GM18520 (cell line): ENCODE measurements at regions not wholly inside any gene's neighbourhood (a gene's known extent, or its start where the extent isn't known, plus 50 kb on each side); places are given as distances from the start of the nearest gene placed in this dataset.
"Not testable (repeated sequence)": the region's sequence is repeated elsewhere in the genome, so short reads cannot be mapped to it uniquely, and the experiment has no call there.

Experiments used
- ATAC-seq: cut with Tn5 transposase; IDR thresholded peaks from one replicate; pipeline ENCODE4 v1.9.1; 2021; ENCODE audit not compliant: unreplicated experiment

DNA sequence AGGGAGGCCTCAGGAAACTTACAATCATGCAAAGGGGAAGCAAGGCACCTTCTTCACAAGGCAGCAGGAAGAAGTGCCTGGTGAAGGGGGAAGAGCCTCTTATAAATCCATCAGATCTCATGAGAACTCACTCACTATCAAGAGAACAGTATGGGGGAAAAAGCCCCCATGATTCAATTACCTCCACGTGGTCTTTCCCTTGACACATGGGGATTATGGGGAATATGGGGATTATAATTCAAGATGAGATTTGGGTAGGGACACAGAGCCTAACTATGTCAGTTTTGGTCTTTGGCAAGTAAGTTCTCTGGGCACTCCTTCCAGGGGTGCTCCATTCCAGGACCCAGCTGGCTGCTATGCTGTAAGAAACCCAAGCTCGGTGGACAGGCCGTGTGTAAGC, 275.3 kb upstream of the TUT7 start:
- no peak for ATAC-seq

DNA sequence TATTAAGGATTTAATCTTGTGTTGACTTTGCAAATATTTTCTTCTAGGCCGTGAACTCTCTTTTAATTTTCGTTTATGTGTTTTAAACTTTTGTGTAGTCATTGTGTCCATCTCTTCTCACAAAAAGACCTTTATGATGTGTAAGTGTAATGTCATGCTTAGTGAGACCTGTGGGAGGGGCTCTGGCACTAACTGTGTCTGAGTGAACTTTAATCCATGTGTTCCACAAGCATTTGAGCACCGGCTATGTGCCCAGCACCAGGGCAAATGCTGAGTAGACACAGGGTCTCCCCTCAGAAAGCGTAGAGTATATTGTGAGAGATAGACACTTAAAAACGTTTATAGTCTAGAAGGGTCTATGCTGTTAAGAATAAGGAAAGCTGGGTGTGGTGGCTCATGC, 272.6 kb upstream of the TUT7 start:
- ATAC-seq = no peak

DNA sequence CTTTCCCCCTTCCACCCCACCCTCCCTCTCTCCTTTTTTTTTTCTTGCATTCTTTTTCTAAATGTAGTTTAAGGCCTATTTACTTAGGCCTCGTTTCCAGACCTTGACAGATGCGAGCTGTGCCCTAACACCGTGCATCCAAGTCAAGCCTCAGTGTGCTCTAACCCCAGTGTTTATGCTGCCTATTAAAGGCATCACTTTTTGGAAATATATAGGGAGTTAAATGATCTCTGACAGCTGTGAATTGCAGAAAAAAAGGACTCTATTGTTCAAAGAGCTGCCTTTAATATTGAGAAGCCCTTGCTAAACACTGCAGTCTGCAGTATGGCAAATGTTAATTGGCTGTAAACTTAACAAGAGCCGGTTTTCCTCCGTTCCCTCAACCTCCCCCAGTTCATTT, 270.4 kb upstream of the TUT7 start:
- ATAC-seq = no peak

DNA sequence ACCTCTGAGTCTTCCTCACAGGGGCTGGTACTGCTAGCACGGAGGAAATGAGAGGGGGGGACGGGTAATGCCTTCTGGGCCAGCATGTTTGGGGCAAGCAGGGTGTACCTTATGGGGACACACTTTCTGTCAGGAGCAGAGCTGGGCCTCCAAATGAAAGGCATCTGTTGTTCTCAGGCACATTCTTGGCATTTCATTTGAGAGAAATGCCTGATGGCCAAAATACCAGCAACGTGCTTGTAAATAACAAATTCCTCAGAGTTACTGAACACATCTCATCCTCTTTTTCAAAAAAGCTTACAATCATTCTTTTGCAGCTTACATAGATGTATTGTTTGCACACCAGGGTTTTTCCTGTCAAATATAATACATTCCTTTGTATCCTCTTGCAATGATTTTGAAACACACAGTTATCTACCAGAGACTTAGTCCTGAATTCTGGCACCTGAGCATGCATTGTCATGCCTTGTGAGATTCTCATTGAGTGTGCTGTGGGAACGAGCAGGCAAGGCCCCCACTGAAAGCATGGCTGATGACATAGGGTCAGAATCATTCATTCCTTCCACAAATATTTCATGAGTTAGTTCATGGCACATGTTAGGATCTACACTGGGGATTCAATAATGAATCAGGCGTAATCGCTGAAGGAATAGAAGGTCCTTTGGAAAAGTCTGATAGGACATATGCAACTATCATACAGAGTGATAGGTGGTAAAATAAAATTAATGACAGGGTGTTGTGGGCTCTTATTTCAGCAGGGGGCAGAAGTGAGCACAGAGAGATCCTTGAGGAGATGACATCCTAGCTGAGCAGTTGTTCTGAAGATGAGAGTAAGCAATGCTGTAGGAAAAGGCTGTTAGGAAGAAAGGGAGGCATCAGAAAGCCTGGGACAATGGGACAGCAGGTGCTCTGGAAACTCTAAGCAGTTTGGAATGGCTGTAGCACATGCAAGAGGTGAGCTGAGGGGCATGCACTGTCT, 260.9 kb upstream of the TUT7 start:
- ATAC-seq = no peak

DNA sequence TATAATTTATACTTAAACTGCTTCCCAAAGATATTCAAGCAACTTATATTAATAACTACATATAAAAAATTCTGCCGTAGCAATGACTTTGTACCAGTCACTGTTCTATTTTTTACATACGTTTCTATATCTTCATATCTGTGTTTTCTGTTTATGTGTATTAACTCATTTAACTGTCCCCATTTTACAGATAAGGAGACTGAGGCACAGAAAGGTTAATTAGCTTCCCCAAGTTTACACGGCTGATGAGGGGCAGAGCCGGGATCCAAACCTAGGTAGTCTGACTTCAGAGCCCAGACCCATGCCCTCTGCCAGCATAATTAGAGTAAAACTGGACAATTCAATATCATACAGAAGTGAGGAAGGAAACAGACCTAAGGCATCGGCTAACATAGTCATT, 259.7 kb upstream of the TUT7 start:
- no peak for ATAC-seq

DNA sequence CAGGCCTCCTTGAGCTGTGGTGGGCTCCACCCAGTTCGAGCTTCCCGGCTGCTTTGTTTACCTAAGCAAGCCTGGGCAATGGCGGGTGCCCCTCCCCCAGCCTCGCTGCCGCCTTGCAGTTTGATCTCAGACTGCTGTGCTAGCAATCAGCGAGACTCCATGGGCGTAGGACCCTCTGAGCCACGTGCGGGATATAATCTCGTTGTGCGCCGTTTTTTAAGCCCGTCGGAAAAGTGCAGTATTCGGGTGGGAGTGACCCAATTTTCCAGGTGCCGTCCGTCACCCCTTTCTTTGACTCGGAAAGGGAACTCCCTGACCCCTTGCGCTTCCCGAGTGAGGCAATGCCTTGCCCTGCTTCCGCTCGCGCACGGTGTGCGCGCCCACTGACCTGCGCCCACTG, 257.3 kb upstream of the TUT7 start:
- not testable (repeated sequence) for ATAC-seq

DNA sequence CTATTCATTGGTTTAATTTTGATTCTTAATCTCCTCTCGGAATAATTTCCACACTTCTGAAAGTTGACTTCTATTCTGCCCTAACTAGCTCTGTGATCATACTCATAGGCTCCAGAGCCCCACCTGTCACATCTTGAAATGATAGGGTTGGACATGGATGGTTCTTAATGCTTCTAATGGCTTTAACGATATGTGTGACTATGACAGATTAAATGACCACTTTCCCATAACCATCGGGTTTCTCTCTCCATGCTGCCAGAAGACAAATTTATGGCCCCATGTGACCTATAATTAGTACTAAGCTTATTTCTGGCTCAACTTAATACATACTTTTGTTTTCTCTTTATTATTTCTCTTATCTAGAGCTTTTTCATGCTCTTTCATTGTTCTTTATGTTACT, 251.1 kb upstream of the TUT7 start:
- ATAC-seq = no peak

DNA sequence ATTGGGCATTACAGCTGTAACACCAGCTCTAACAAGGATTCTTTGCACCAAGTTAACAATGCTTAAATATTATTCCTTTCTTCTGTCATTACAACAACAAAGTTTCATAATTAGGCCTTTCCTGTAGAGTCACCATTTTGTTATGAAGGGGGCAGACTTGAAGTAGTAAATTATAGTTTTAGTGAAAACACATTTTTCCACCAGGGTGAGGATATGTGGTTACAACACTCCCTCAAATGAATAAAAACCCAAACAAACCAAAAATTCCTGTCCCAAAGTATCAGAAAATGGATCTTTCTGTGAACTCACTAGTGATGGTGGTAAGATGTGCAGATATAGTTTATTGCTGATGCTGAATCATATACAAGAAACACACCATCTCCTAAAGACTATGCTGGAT, 250.5 kb upstream of the TUT7 start:
- no peak for ATAC-seq

DNA sequence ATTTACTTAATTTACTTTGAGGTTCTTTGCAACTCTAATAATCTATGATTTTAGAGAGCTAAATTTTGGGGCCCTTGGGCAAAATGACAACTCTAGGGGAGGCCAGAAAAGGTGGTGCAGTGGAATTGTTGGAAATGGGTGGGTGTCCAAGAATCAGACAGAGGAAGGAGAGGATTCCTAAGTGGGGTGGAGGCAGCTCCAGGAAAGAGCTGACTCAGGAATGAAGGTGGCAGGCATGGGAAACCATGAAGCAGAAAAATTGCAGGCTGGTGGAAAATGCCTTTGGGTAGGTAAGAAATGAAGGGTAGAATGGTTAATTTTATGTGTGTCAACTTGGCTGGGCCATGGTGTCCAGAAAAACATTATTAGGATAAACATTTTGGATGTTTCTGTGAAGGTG, 248.5 kb upstream of the TUT7 start:
- ATAC-seq = no peak

DNA sequence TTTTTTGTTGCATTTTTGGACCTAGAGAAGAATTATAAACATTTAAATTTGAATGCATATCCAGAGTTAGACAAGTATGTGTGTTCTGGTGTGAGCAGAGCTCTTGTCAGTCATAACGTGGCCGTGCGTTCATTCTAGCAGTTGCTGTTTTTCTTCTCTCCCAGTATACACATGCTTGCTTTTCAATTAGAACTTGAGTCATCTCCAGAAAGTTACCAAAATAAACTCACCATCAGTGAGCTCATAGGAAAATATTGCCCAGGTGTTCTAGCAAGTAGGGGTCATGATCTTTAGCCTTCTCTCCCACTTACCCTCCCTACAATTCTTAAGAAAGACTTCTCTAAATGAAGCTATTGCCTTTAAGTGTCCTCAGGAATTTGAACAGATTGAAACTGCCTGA, 247.5 kb upstream of the TUT7 start:
- no peak for ATAC-seq

DNA sequence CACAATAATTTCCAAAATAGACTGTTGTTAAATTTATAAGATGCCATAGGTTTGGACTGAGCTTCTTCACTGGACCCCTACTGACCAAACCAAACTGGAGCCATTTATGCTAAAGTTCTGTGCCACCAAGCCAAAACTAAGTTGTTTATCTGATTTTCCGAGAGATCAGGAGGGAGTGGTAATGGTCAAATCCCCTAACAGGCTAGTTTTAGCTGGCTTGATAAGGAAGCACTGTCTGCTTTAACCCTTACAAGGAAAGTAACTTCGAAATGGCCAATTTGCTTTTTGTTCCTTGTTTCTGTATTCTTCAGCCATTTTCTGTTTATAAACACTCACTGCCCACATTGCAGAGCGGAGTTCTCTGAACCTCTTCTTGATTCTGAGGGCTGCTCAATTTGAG, 246.8 kb upstream of the TUT7 start:
- no peak for ATAC-seq

DNA sequence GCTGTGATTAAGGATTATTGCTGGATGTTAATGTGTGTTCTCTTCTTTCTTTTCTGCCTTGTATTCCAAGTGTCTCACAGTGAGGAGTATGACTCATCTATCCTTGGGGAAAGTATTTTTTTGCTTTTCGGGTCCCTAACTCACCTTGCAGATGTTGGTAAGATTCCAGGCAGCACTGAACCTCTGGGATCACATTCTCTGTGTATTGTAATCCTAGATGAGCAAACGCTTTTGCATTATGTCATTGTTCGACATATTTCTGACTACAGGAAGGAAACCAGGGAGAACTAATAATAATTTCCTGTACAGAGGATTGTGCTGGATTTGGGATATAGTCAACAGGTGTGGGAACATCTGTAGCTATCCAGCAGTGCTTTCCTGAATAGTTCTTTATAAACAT, 246.1 kb upstream of the TUT7 start:
- ATAC-seq = no peak

DNA sequence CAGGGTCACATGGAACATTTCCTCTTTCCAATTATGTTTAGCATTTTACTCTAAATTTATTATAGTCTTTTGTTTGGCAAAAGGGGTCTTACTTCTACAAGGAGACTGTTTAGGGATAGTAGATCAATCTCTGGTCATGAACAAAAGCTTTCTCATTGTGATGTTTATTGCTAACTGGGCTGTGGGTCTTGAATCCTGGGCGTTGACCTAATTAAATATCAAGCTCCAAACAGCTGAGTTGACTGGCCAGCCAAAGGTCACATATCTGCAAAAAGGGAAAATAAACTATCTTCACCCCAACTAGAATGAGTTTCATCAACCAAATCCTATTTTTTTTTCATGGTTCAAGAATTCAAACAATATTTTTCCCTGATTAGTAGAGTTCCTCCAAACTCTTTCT, 245.4 kb upstream of the TUT7 start:
- ATAC-seq = no peak

DNA sequence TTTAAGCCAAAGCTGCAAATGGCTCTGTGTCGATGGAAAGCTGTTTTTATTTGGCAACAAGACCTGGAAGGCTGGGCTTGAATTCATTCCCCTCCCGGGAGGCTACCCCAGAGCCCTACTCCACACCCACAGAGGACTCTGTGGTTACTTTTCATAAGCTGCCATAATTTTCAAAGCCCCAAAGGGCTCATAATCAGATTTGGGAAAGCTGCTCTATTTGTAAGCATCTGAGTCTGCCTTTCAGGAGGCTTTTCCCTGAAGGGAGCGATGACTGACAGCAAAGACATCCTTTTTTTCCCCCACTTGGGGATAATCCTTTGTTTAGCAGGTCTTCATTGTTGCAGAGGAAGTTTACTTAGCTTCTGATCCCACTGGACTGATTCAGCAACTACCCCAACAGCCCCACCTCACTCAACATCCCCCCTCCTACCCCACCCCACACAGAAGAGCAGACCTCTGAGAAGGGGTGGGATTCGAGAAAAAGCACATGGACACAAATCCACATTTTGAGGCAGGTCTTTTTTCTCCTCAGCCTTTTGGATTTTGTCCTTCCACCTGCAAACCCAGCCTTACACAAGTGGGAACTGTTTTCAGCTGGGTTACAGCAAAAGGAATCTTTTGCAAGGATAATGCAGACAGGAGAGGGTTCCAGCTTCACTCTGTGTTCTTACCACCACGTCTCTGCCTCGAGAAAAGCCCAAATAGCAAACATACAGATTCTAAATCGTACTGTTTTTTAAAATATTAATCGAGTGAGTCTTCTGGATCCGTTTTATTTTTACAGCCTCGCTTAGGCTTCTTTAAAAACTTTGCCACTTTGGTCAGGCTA, 244.4 kb upstream of the TUT7 start:
- ATAC-seq = no peak

DNA sequence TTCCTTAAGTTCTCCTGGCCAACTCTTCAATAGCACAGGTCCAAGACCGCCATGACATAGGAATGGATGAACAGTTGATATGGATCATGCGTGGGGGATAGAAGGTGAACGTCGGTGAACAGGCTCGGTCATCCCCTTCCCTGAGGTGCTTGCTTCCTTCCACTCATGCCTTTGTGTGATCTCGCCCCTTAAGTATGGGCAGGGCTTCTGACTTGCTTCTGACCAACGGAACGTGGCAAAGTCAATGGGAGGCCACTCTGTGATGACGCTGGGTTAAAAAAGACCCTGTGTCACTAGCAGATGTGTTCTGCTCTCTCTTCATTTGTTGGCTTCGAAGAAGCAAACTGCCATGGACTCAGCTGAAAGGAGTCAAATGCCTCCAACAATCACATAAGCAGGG, 240.5 kb upstream of the TUT7 start:
- no peak for ATAC-seq

DNA sequence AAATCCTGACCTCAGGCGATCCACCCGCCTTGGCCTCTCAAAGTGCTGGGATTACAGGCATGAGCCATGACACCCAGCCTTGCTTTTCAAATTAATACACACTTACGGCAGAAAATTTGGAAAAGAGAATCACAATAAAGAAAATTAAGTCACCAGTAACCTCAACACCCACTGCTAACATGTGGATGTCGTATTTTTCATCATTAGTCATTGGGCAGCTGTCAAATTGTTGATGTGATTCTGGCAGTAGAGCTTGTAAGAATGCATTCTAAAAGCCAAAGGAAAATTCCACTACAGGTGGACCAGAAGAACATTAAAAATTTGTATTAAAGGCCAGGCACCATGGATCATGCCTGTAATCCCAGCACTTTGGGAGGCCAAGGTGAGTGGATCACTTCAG, 237.3 kb upstream of the TUT7 start:
- ATAC-seq = no peak

DNA sequence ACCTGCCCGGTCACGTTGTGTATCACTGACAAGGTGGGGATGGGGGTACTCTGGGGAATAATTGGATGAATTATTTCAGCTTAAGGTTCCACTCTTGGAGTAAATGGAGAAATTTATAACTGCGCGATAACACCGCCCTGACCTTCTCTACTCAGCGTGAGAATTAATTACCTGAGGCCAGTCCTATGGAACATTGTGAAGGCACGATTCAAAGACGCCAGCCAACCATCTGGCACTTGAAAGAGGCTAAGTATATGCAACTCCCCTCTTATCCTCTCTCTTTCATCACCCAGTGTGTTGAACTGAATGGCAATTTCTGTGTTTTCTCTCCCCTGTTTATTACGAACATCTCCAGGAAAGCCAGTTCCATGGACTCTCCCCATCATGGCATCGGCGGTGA, 235.5 kb upstream of the TUT7 start:
- ATAC-seq = no peak

DNA sequence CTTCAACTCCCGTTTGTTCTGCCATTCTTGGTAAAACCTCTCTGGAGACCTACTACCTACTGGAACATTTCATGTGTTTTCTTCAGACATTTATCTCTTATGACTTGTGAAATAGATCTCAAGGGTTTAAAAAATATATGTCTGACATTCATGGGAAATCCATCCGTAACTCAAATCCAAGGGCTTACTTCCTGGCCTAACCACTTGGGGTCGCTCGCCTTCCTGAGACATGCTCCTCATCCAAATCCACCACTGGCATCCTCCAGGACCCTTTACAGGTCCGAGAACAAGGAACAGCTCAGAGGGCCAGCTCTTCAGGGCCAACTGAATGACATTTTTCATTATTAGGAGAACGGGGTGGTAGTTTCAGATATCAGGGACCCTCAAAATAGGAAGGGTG, 235.1 kb upstream of the TUT7 start:
- no peak for ATAC-seq

DNA sequence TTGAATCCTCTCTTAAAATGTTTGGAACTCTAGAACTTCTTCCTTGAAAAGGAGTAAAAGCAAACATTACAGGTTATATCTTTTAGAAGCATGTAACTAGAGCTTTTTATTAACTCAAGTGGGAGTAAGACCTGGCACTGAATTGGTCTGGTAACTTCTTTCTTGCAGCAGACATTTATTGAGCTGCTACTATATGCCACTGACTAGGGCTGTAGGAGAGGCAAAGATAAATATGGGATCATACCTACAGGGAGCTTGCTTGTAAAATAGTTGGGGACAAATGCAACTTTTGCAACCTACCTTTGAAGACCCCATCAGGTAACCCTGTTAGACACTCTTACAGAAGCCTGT, 231.9 kb upstream of the TUT7 start:
- ATAC-seq = no peak

DNA sequence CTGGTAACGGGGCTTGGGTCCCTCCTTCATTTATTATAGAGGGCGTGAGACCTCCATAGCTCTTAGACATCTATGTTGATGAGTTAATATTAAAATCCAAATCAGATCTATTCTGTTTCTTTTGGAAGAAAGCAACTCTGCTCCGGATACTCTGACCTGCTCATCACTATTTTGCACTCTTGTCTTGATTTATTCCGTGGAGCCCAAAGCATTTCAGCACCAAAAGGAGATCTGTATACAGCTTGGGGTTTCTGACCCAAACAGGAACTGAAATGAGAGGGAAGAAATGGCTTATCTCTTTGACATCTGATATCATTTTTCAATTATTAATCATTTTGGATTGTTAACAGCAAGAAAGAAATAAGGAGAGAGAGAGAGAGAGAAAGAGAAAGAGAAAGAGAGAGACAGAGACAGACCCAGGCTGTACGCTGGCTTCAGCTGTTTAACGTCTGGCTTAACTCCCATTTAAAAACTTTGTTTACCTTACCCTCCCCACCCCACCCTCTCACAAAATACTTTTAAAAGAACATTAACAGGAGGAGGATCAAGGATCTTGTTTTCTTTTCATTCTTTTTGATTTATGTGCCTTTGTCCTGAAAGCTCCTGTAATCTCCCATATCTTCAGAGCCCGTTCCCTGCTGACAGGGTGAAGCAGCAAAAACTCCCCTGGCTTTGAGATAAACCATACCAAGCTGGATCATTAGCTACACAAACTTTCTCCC, 231.4 kb upstream of the TUT7 start:
- ATAC-seq = no peak

DNA sequence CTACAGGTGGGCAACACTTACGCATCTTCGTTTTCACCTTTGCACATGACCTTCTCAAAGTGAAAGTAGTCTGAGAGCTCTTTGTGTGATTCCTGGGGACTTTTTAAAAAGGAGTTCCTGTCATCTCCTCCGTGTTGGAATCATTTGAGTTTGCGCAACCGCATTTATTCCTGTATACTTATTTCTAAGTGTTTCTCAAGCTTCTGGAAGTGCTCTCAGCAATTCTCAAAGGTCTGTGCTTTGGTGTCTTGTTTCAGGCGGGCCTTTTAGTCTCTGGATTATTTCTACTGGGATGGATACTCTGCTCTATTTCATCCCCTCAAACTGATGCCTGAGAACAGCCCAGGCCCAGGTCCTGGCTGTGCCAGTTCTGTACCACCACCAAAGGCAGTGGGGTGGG, 226.5 kb upstream of the TUT7 start:
- ATAC-seq = no peak

DNA sequence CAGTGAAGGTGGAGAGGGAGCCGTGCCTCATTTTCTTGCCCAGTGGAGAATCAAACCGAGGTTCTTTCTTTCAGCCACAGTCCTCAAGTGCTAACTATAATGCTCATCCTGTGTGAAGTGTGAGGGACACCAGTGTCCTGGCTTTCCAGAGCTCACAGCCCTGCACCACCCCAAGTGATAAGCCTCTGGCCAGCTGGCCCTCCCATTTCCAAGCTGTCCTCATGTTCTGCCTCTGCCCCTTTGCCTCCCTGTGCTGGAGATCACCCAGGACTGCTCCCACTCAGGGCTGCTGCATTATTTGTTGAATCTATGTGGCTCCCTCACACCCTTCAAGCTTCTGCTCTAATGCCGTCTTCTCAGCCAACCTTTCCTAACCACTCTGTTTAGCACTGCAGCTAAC, 224.5 kb upstream of the TUT7 start:
- no peak for ATAC-seq
